A549 (cell line): ENCODE measurements at regions not wholly inside any gene's neighbourhood (a gene's known extent, or its start where the extent isn't known, plus 50 kb on each side); places are given as distances from the start of the nearest gene placed in this dataset.

Experiments
- ATAC-seq, 2 experiments: fragments of 200-7000 bp in 1 of 2; fragments of >200 bp in 1 of 2; cut with Nextera tagmentation in 1 of 2; cut with Tn5 transposase in 1 of 2; 3 replicates each; pipeline versions ENCODE4 v1.8.0 to v1.9.1; 2018 to 2020; ENCODE audit warnings: mild to moderate bottlenecking in 1 of 2, moderate library complexity in 1 of 2
- CTCF ChIA-PET: fragments of 300-600 bp; sonication (Branson Sonifier 250); formaldehyde crosslinking; extraction: SDS; loops from one replicate; lab custom pipeline; 2021; ENCODE audit warnings: antibody characterized with exemption, inconsistent platforms; lab: Yijun Ruan, JAX
- POLR2A ChIA-PET: fragments of 350-600 bp; formaldehyde crosslinking; extraction: SDS; loops from one replicate; lab custom pipeline; 2021; ENCODE audit warnings: antibody characterized with exemption, inconsistent platforms; lab: Yijun Ruan, JAX
- DNase-seq, 2 experiments: peaks; one replicate each; pipeline versions ENCODE4 v3.0.0 to v3.0.0-alpha.2; 2011 to 2016; ENCODE audit warnings: low read depth in 1 of 2, low spot score in 1 of 2
- FAIRE-seq: peaks from 2 replicates; lab custom pipeline; 2011; peaks lifted over from hg19 to GRCh38; lab: Jason Lieb, UNC
- H3K27ac ChIP-seq, 2 experiments: fragments of >200 bp; sonication (Bioruptor Twin); formaldehyde crosslinking; 3 replicates each; pipeline ENCODE4 v1.5.1; 2016 to 2017
- H3K4me1 ChIP-seq: fragments of >200 bp; sonication (Bioruptor Twin); formaldehyde crosslinking; 3 replicates; pipeline ENCODE4 v1.6.1; 2016
- H3K4me2 ChIP-seq: fragments of >200 bp; sonication (Bioruptor Twin); formaldehyde crosslinking; 3 replicates; pipeline ENCODE4 v1.6.1; 2016
- H3K4me3 ChIP-seq: fragments of >200 bp; sonication (Bioruptor Twin); formaldehyde crosslinking; 3 replicates; pipeline ENCODE4 v1.5.1; 2016
- H3K9me3 ChIP-seq: fragments of >200 bp; sonication (Bioruptor Twin); formaldehyde crosslinking; 3 replicates; pipeline ENCODE4 v1.6.1; 2016
- CBX2 ChIP-seq: fragments of 200-600 bp; sonication (generic); IDR thresholded peaks from 2 replicates; pipeline ENCODE4 v1.6.1; 2016; ENCODE audit warnings: low read depth, mild to moderate bottlenecking, borderline replicate concordance
- CEBPB ChIP-seq, 2 experiments: fragments of >200 bp in 1 of 2; sonication (Bioruptor Twin) in 1 of 2; formaldehyde crosslinking in 1 of 2; IDR thresholded peaks; 2 replicates each; pipeline ENCODE4 v1.6.1; 2012 to 2016
- CHD4 ChIP-seq: fragments of 200-600 bp; sonication (generic); IDR thresholded peaks from 2 replicates; pipeline ENCODE4 v1.6.1; 2016; ENCODE audit warnings: antibody characterized with exemption, mild to moderate bottlenecking, borderline replicate concordance
- EHMT2 ChIP-seq: fragments of 200-600 bp; sonication (generic); IDR thresholded peaks from 2 replicates; pipeline ENCODE4 v1.6.1; 2016; ENCODE audit warnings: antibody characterized with exemption, low read depth, mild to moderate bottlenecking, moderate library complexity
- FOSL2 ChIP-seq, 2 experiments: fragments of 450-650 bp in 1 of 2; fragments of >200 bp in 1 of 2; sonication (Bioruptor Twin) in 1 of 2; formaldehyde crosslinking; IDR thresholded peaks; 2 replicates each; pipeline versions ENCODE4 v1.5.0 to v1.6.1; 2016 to 2020; ENCODE audit warnings: mild to moderate bottlenecking in 1 of 2, moderate library complexity in 1 of 2
- HDAC2 ChIP-seq: fragments of 200-600 bp; sonication (generic); IDR thresholded peaks from 2 replicates; pipeline ENCODE4 v1.6.1; 2016
- HOXA7 ChIP-seq: fragments of 250-450 bp; sonication (Bioruptor Pico); IDR thresholded peaks from 2 replicates; pipeline ENCODE4 v1.5.0; 2020; ENCODE audit warnings: mild to moderate bottlenecking, moderate library complexity
- JUN ChIP-seq, 2 experiments: fragments of >200 bp; sonication (Bioruptor Twin); formaldehyde crosslinking; IDR thresholded peaks; 2 replicates in 1 of 2; 3 replicates in 1 of 2; pipeline ENCODE4 v1.6.1; 2016 to 2017
- JUNB ChIP-seq: fragments of >200 bp; sonication (Bioruptor Twin); formaldehyde crosslinking; IDR thresholded peaks from 2 replicates; pipeline ENCODE4 v1.6.1; 2016
- KDM1A ChIP-seq: fragments of 200-600 bp; sonication (generic); IDR thresholded peaks from 2 replicates; pipeline ENCODE4 v1.6.1; 2016; ENCODE audit warnings: low read depth, mild to moderate bottlenecking
- MAFK ChIP-seq: fragments of 450-650 bp; IDR thresholded peaks from 2 replicates; pipeline ENCODE4 v1.6.1; 2014; ENCODE audit not compliant: partially characterized antibody
- PHF8 ChIP-seq: fragments of 200-600 bp; sonication (generic); IDR thresholded peaks from 2 replicates; pipeline ENCODE4 v1.6.1; 2016; ENCODE audit warnings: low read depth, mild to moderate bottlenecking, antibody characterized with exemption, moderate library complexity, borderline replicate concordance
- RAD21 ChIP-seq, 2 experiments: fragments of >200 bp in 1 of 2; sonication (Bioruptor Twin) in 1 of 2; formaldehyde crosslinking in 1 of 2; IDR thresholded peaks in 1 of 2; conservative IDR thresholded peaks in 1 of 2; 2 replicates in 1 of 2; 3 replicates in 1 of 2; pipeline ENCODE4 v1.6.1; 2012 to 2018; ENCODE audit warnings: inconsistent platforms in 1 of 2
- SMC3 ChIP-seq: fragments of >200 bp; sonication (Bioruptor Twin); formaldehyde crosslinking; IDR thresholded peaks from 3 replicates; pipeline ENCODE4 v1.6.1; 2018; ENCODE audit warnings: inconsistent platforms
- ZFP36 ChIP-seq: fragments of 450-650 bp; IDR thresholded peaks from 2 replicates; pipeline ENCODE4 v1.6.1; 2014; ENCODE audit warnings: borderline replicate concordance; ENCODE audit not compliant: partially characterized antibody
- WGBS: methylation state at CpG from one replicate; pipeline ENCODE4 v1.1.6; 2017; ENCODE audit errors: missing lambda C conversion rate; 5-methylcytosine and 5-hydroxymethylcytosine counted together
- TF ChIP-seq, protein P1 (sequence below): IDR thresholded peaks from 2 replicates; pipeline ENCODE4 v1.6.1; 2012
- TF ChIP-seq, protein P2 (sequence below): IDR thresholded peaks from 2 replicates; pipeline ENCODE4 v1.6.1; 2012

DNA sequence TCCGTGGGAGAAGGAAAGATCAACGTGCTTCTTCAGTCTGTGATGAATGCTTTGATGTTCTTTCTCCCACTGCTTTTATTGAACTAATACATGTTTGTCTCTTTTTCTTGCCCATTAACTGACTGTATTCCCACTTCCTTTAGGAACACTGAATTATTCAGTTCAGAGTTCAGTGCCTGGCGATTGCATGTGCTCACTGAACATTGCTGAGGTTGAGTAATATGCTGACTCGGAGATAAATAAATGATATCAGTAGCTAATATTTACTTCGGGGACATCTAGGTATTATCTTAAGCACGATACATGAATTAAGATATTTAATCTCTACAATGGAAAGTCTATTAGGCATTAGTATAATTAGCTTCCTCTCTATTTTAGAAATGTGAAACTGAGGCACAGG, 102.3 kb upstream of the OR5AK2 start:
- peak; percentile 9 to 41; a peak in 1 of 6 replicates for ATAC-seq
- TF ChIP-seq PHF8 = no peak
- TF ChIP-seq MAFK = peak; percentile 99
- TF ChIP-seq CEBPB (IDR thresholded peaks at IDR 0.05) = peak in 1 of 2 experiments; percentile 55; a peak in 2 of 4 replicates
- WGBS = 19% methylated on average over 6 of the region's 6 CpGs
- Histone ChIP-seq H3K4me2 (peak overlapping the region; percentile 59), H3K27ac (peak overlapping the region; percentile 73 to 77), H3K4me3 (no peak overlapping the region), H3K4me1 (peaks cover 55% of the 10 kb centered on the region), H3K9me3 (no peaks in the 10 kb centered on the region)
- POLR2A ChIA-PET = interaction anchor here (0.6 kb wide), 1 partner anchor 19 kb away, joined by 4 read pairs; no protein-coding TSS in a partner anchor
- DNase-seq = peak in 1 of 2 experiments; percentile 44
- CTCF ChIA-PET = interaction anchor here (0.8 to 2.0 kb wide), 3 partner anchors 22 to 363 kb away, joined by 3 to 11 read pairs (median 5); no protein-coding TSS in a partner anchor
- FAIRE-seq = peak; percentile 54

- FAIRE-seq (no peak), DNase-seq (no peak), ATAC-seq (no peak)
- H3K9me3 ChIP-seq = no peaks in the 10 kb centered on the region
- peaks cover 49% of the 10 kb centered on the region for H3K4me1 ChIP-seq
- H3K4me3 ChIP-seq = no peak overlapping the region
- H3K4me2 ChIP-seq = peak overlapping the region; percentile 59; the same call in 2 of the 3 replicates
- H3K27ac ChIP-seq = peak overlapping the region; percentile 73 to 77
- WGBS = 54% methylated on average over 2 of the region's 2 CpGs
- CTCF ChIA-PET = interaction anchor here (0.5 to 2.0 kb wide), 4 partner anchors 23 to 363 kb away, joined by 3 to 11 read pairs (median 4); no protein-coding TSS in a partner anchor
- TF ChIP-seq CEBPB (IDR thresholded peaks at IDR 0.05) (no peak), JUN (IDR thresholded peaks at IDR 0.05) (peak in 1 of 2 experiments; percentile 28; a peak in 1 of 5 replicates), ZFP36 (peak; percentile 90), HDAC2 (peak; percentile 93; the same call in 1 of the 2 replicates), CHD4 (peak; percentile 89; the same call in 1 of the 2 replicates), CBX2 (no peak), MAFK (peak; percentile 56), KDM1A (peak; percentile 96)
- POLR2A ChIA-PET = interaction anchor here (0.6 kb wide), 1 partner anchor 20 kb away, joined by 4 read pairs; no protein-coding TSS in a partner anchor
Measured at GRCh38 chr11:56885854-56886253, 102.9 kb upstream of the OR5AK2 start.

- Histone ChIP-seq H3K27ac (peak overlapping the region; percentile 73 to 77), H3K4me1 (peaks cover 43% of the 10 kb centered on the region), H3K4me3 (no peak overlapping the region)
- FAIRE-seq (no peak), ATAC-seq (peak; percentile 62 to 65; a peak in 3 of 6 replicates), DNase-seq (peak in 1 of 2 experiments; percentile 60)
- POLR2A ChIA-PET = no interaction called here
- CTCF ChIA-PET = interaction anchor here (0.7 to 2.0 kb wide), 4 partner anchors 26 to 392 kb away, joined by 3 to 11 read pairs (median 4); no protein-coding TSS in a partner anchor
- TF ChIP-seq HOXA7 (CRISPR knock-in tag) (no peak), CHD4 (no peak)
- TF ChIP-seq, protein P1, sequence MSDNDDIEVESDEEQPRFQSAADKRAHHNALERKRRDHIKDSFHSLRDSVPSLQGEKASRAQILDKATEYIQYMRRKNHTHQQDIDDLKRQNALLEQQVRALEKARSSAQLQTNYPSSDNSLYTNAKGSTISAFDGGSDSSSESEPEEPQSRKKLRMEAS = peak; percentile 10; the same call in 1 of the 2 replicates
- TF ChIP-seq, all 56 proteins: peak for 1
- Histone ChIP-seq H3K9me3 (no peaks in the 10 kb centered on the region), H3K4me2 (peak overlapping the region; percentile 41)
- 25% methylated on average over 1 of the region's 1 CpG for WGBS
Measured at GRCh38 chr11:56885177-56885576, 103.5 kb upstream of the OR5AK2 start.

DNA sequence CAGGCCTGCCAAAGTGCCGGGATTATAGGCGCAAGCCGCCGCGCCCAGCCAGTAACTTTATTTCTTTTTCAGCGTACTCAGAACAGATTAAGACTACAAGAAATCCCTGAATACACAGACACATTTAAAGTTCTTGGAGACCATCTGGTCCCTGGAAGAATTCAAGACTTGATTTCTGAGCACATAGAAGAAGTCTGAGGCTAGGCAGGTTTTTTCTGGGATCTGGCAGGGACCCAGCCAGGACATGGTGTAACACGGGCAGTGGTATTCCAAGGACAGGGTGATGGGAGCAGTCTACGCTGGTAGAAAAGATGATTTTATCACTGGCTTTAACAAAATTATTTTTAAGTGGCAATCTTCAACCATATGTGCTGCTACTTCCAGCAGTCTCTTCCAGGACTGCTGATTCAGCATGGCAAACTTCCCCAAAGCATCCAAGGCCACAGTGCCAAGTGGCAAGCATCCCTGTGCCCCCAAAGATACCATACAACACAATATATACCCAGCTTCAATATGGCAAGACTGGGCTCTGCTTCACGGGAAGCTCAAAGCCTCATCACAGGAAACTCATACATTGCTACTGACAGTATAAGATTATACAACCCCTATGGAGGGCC, 105.2 kb upstream of the OR5AK2 start:
- FAIRE-seq = no peak
- no peak for ATAC-seq
- no peak for DNase-seq
- H3K9me3 ChIP-seq = no peaks in the 10 kb centered on the region
- peaks cover 41% of the 10 kb centered on the region for H3K4me1 ChIP-seq
- ChIA-PET CTCF (interaction anchor here (1.5 kb wide), 1 partner anchor 394 kb away, joined by 3 read pairs; no protein-coding TSS in a partner anchor), POLR2A (no interaction called here)
- no peak overlapping the region for H3K4me2 ChIP-seq
- H3K4me3 ChIP-seq = no peak overlapping the region
- H3K27ac ChIP-seq = peak overlapping the region; percentile 22 to 62; a peak in 4 of 6 replicates
- peak; percentile 86 for TF ChIP-seq MAFK
- TF ChIP-seq EHMT2 = no peak
- WGBS = 95% methylated on average over 9 of the region's 9 CpGs

- Histone ChIP-seq H3K4me3 (no peak overlapping the region), H3K27ac (peak overlapping the region; percentile 58 to 79), H3K4me1 (peaks cover 18% of the 10 kb centered on the region), H3K4me2 (peak overlapping the region; percentile 6; the same call in 2 of the 3 replicates), H3K9me3 (peaks cover 12% of the 10 kb centered on the region)
- WGBS = 61% methylated on average over 3 of the region's 3 CpGs
- ATAC-seq = peak; percentile 84 to 88
- ChIA-PET CTCF (interaction anchor here (1.2 to 1.9 kb wide), 3 partner anchors 10 to 372 kb away, joined by 4 to 6 read pairs (median 5); no protein-coding TSS in a partner anchor), POLR2A (no interaction called here)
- peak; percentile 67 for FAIRE-seq
- TF ChIP-seq RAD21 (conservative IDR thresholded peaks at IDR 0.05 in 1 of 2, IDR thresholded peaks at IDR 0.05 in 1 of 2) (peak in 1 of 2 experiments; percentile 28; a peak in 1 of 5 replicates), CEBPB (IDR thresholded peaks at IDR 0.05) (0 out of 4 replicates have a peak, but pooled peaks of 1 of the 2 experiments have one; percentile 13), JUNB (peak; percentile 53), MAFK (peak; percentile 76), ZFP36 (no peak), FOSL2 (IDR thresholded peaks at IDR 0.05) (no peak), FOSL2 (CRISPR knock-in tag; IDR thresholded peaks at IDR 0.05) (peak; percentile 51), SMC3 (0 out of 3 replicates have a peak, but pooled peaks have one; percentile 4)
- TF ChIP-seq, protein P2, sequence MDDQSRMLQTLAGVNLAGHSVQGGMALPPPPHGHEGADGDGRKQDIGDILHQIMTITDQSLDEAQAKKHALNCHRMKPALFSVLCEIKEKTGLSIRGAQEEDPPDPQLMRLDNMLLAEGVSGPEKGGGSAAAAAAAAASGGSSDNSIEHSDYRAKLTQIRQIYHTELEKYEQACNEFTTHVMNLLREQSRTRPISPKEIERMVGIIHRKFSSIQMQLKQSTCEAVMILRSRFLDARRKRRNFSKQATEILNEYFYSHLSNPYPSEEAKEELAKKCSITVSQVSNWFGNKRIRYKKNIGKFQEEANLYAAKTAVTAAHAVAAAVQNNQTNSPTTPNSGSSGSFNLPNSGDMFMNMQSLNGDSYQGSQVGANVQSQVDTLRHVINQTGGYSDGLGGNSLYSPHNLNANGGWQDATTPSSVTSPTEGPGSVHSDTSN = no peak
- TF ChIP-seq, protein P1 = peak; percentile 68
- DNase-seq = peak in 1 of 2 experiments; percentile 63
Measured at GRCh38 chr11:56876621-56877275, 112.0 kb upstream of the OR5AK2 start.
